ENCODE measurements at regions not wholly inside any gene's neighbourhood (a gene's known extent, or its start where the extent isn't known, plus 50 kb on each side); places are given as distances from the start of the nearest gene placed in this dataset.

DNA sequence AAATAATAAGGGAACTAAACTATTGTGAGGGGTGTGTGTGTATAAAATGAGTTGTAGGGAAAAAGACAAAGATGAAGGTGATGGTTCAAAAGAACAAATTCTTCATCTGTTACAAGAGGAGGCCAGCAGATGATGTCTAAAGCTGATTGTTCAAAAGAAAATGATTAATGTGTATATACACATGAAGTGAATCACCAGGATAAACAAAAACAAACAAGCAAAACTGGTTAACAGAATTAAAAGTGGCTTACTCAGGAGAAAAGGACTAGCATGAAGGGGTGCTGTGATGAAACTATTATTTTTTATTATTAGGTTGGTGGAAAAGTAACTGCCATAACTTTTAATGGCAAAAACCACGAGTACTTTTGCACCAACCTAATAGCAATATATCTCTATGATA is 348.4 kb downstream of the BCL11B start:
- H3K36me3 ChIP-seq (ENCODE audit: control insufficient read depth in 2 of 2, insufficient read depth in 2 of 2, low read length in 2 of 2), result no peaks in the 10 kb centered on the region
- H3K4me3 ChIP-seq (ENCODE audit: low read length in 2 of 2), result no peak overlapping the region
- no peaks in the 10 kb centered on the region for H3K4me1 ChIP-seq (ENCODE audit: control insufficient read depth in 2 of 2, insufficient read depth in 2 of 2, low read length in 2 of 2)
- H3K27me3 ChIP-seq (ENCODE audit: control insufficient read depth in 2 of 2, insufficient read depth in 2 of 2, low read length in 2 of 2), result peaks cover 0 to 3% of the 10 kb centered on the region in 2 donors
- no peak overlapping the region for H3K9ac ChIP-seq (ENCODE audit: low read depth in 1 of 2, low read length in 2 of 2)
- H3K27ac ChIP-seq (ENCODE audit: low read depth in 2 of 2, low read length in 2 of 2), result no peak overlapping the region
- no peaks in the 10 kb centered on the region for H3K9me3 ChIP-seq (ENCODE audit: control insufficient read depth in 2 of 2, low read length in 2 of 2)

DNA sequence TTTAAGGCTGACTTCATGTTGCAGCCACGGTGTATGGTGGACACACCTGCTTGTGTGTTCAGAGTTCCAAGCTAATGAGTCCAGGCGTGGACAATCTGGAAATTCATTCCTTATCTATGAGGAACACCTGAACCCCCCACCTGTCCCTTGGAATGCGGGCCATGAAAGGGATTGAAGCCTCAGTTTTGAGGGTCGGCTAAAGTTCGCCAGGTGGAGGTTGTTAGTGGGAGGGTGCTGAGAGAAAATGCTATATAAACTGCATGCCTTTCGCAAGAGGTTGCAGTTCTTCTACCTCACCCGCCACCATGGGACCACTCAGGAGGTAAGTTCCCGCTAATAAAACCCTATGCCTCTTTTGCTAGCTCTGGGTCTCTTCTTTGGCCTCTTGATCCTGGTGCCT is 348.0 kb downstream of the BCL11B start:
- H3K9me3 ChIP-seq (ENCODE audit: control insufficient read depth in 2 of 2, low read length in 2 of 2), result no peaks in the 10 kb centered on the region
- H3K36me3 ChIP-seq (ENCODE audit: control insufficient read depth in 2 of 2, insufficient read depth in 2 of 2, low read length in 2 of 2), result no peaks in the 10 kb centered on the region
- no peak overlapping the region for H3K4me3 ChIP-seq (ENCODE audit: low read length in 2 of 2)
- no peak overlapping the region for H3K27ac ChIP-seq (ENCODE audit: low read depth in 2 of 2, low read length in 2 of 2)
- H3K4me1 ChIP-seq (ENCODE audit: control insufficient read depth in 2 of 2, insufficient read depth in 2 of 2, low read length in 2 of 2), result no peaks in the 10 kb centered on the region
- H3K9ac ChIP-seq (ENCODE audit: low read depth in 1 of 2, low read length in 2 of 2), result no peak overlapping the region
- H3K27me3 ChIP-seq (ENCODE audit: control insufficient read depth in 2 of 2, insufficient read depth in 2 of 2, low read length in 2 of 2), result peaks cover 0 to 3% of the 10 kb centered on the region in 2 donors

DNA sequence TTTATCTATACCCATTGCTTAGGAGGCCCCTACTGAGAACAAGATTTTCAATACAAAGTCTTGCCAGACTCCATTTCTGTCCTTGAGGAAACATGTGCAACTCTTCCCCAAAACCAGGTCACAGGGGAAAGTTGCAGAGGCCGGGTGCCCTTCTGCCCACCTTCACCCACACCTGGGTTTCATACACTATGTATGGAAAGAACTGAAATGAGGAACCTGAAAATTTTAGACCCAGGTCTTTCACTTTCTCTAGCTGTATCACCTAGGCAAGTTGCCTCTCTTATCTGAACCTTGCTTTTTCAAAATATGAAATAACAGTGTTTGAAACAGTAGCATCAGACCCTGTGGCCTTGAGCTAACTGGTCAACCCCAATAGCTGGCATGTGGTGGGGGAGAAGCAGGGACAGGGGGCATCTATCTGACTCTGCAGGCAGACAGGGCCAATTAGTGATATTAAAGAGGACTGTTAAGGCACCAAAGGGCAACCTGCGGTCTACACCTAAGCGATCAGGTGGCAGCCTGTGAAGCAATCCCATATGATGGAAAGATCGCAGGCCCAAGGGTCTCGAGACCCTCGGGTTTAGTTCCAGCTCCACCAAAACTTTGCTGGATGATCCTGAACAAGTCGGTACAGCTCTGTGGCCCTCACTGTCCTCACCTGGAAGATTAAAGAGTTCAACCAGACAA is 346.5 kb downstream of the BCL11B start:
- Histone ChIP-seq H3K36me3 (ENCODE audit: control insufficient read depth in 2 of 2, insufficient read depth in 2 of 2, low read length in 2 of 2) (no peaks in the 10 kb centered on the region), H3K4me1 (ENCODE audit: control insufficient read depth in 2 of 2, insufficient read depth in 2 of 2, low read length in 2 of 2) (no peaks in the 10 kb centered on the region), H3K27ac (ENCODE audit: low read depth in 2 of 2, low read length in 2 of 2) (no peak overlapping the region), H3K4me3 (ENCODE audit: low read length in 2 of 2) (no peak overlapping the region), H3K27me3 (ENCODE audit: control insufficient read depth in 2 of 2, insufficient read depth in 2 of 2, low read length in 2 of 2) (no peaks in the 10 kb centered on the region), H3K9ac (ENCODE audit: low read depth in 1 of 2, low read length in 2 of 2) (no peak overlapping the region), H3K9me3 (ENCODE audit: control insufficient read depth in 2 of 2, low read length in 2 of 2) (no peaks in the 10 kb centered on the region)

DNA sequence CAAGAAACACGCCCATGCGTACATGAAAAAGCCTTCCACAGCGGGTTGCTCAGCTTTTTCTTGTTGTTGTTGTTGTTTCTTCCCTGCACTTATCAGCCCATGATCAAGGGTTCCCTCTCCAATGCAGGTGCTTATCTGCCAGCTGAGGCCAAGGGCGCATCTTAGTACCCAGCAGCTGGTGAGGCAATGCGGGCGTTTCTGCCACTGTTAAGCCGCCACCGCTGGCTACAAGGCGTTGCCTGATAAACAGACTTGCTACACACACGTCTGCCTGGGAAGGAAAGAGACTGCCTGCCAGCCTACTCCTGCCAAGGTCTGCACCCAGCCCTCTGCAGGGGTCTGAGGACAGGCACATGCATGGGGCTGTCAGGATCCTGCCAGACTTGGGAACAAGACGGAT is 345.9 kb downstream of the BCL11B start:
- Histone ChIP-seq H3K4me1 (ENCODE audit: control insufficient read depth in 2 of 2, insufficient read depth in 2 of 2, low read length in 2 of 2) (no peaks in the 10 kb centered on the region), H3K27ac (ENCODE audit: low read depth in 2 of 2, low read length in 2 of 2) (no peak overlapping the region), H3K27me3 (ENCODE audit: control insufficient read depth in 2 of 2, insufficient read depth in 2 of 2, low read length in 2 of 2) (no peaks in the 10 kb centered on the region), H3K9me3 (ENCODE audit: control insufficient read depth in 2 of 2, low read length in 2 of 2) (no peaks in the 10 kb centered on the region), H3K36me3 (ENCODE audit: control insufficient read depth in 2 of 2, insufficient read depth in 2 of 2, low read length in 2 of 2) (no peaks in the 10 kb centered on the region), H3K4me3 (ENCODE audit: low read length in 2 of 2) (no peak overlapping the region), H3K9ac (ENCODE audit: low read depth in 1 of 2, low read length in 2 of 2) (no peak overlapping the region)

DNA sequence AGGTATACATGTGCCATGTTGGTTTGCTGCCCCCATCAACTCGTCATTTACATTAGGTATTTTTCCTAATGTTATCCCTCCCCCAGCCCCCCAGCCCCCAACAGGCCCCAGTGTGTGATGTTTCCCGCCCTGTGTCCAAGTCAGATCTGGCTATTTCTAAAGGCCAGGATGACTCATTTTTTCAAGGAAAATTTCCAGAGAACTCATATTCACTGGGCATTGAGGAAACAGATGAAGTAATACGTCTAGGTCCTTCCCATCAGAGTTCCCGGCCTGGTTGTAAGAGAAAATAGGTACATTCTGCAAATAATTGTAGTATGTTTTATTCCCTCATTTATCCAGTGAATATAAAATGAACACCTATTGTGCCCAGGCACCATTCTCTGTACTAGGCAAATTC is 345.2 kb downstream of the BCL11B start:
- Histone ChIP-seq H3K4me3 (ENCODE audit: low read length in 2 of 2) (no peak overlapping the region), H3K9ac (ENCODE audit: low read depth in 1 of 2, low read length in 2 of 2) (no peak overlapping the region), H3K36me3 (ENCODE audit: control insufficient read depth in 2 of 2, insufficient read depth in 2 of 2, low read length in 2 of 2) (no peaks in the 10 kb centered on the region), H3K4me1 (ENCODE audit: control insufficient read depth in 2 of 2, insufficient read depth in 2 of 2, low read length in 2 of 2) (no peaks in the 10 kb centered on the region), H3K9me3 (ENCODE audit: control insufficient read depth in 2 of 2, low read length in 2 of 2) (no peaks in the 10 kb centered on the region), H3K27me3 (ENCODE audit: control insufficient read depth in 2 of 2, insufficient read depth in 2 of 2, low read length in 2 of 2) (no peaks in the 10 kb centered on the region), H3K27ac (ENCODE audit: low read depth in 2 of 2, low read length in 2 of 2) (no peak overlapping the region)

DNA sequence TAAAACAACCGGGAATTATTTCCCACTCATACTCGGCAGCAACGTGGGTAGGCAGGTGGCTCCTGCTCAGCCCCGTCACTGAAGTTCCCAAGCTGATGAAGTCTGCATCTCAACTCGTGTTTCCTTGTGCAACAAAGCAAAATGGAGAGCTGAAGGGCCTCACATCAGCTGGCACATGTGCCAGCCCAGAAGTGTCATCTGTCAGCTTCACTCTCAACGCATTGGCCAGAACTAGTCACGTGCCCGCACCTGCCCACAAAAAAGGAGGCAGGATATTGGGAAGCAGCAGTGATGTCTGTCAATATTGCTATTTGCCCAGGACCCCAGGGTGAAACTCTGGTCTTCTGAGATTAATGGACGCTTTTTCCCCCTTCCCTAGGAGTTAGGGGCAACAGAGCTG is 344.0 kb downstream of the BCL11B start:
- H3K27me3 ChIP-seq (ENCODE audit: control insufficient read depth in 2 of 2, insufficient read depth in 2 of 2, low read length in 2 of 2), result no peaks in the 10 kb centered on the region
- no peaks in the 10 kb centered on the region for H3K9me3 ChIP-seq (ENCODE audit: control insufficient read depth in 2 of 2, low read length in 2 of 2)
- no peak overlapping the region for H3K4me3 ChIP-seq (ENCODE audit: low read length in 2 of 2)

DNA sequence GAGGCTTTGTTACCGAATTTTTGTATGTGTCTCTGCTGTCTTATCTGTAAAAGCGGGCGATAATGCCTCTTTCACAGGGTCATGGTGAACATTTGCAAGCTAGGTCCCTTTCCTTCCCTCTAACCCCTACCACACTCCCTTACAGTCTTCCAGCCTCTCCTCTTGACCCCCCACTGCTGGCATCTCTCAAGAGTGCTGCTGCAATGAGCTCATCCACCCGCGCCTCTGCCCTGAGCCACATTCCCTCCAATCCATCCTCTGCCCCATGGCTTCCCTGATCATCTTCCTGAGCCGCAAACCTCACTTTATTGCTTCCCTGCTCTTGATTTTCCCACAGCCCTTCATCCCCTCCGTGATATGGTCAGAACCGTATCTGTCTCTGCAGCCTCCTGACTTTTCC is 343.6 kb downstream of the BCL11B start:
- Histone ChIP-seq H3K27me3 (ENCODE audit: control insufficient read depth in 2 of 2, insufficient read depth in 2 of 2, low read length in 2 of 2) (no peaks in the 10 kb centered on the region), H3K9me3 (ENCODE audit: control insufficient read depth in 2 of 2, low read length in 2 of 2) (no peaks in the 10 kb centered on the region), H3K36me3 (ENCODE audit: control insufficient read depth in 2 of 2, insufficient read depth in 2 of 2, low read length in 2 of 2) (no peaks in the 10 kb centered on the region), H3K9ac (ENCODE audit: low read depth in 1 of 2, low read length in 2 of 2) (no peak overlapping the region), H3K27ac (ENCODE audit: low read depth in 2 of 2, low read length in 2 of 2) (no peak overlapping the region), H3K4me3 (ENCODE audit: low read length in 2 of 2) (no peak overlapping the region), H3K4me1 (ENCODE audit: control insufficient read depth in 2 of 2, insufficient read depth in 2 of 2, low read length in 2 of 2) (no peaks in the 10 kb centered on the region)

More for the DNA sequence above, 344.0 kb downstream of the BCL11B start:
- H3K9ac ChIP-seq (ENCODE audit: low read depth in 1 of 2, low read length in 2 of 2), result no peak overlapping the region
- no peaks in the 10 kb centered on the region for H3K36me3 ChIP-seq (ENCODE audit: control insufficient read depth in 2 of 2, insufficient read depth in 2 of 2, low read length in 2 of 2)
- no peak overlapping the region for H3K27ac ChIP-seq (ENCODE audit: low read depth in 2 of 2, low read length in 2 of 2)
- no peaks in the 10 kb centered on the region for H3K4me1 ChIP-seq (ENCODE audit: control insufficient read depth in 2 of 2, insufficient read depth in 2 of 2, low read length in 2 of 2)

DNA sequence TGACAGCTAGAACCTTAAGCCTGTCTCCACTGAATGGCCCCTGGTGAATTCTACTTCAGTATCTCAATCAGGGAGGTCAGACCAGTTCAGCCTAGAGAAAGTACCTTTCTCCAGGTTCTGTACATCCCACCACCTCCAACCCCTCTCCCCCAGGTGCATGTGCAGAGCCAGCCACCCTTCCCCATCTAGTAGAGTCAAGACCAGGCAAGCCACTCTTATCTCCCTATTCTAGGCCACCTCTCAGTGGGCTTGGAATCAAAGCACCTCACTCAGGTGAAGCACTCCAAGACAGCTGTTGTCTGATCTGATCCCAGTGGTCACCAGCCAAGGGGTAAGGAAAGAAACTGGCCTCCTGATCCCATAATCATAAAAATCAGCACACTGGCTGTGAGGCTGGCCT is 340.9 kb downstream of the BCL11B start:
- Histone ChIP-seq H3K4me1 (ENCODE audit: control insufficient read depth in 2 of 2, insufficient read depth in 2 of 2, low read length in 2 of 2) (no peaks in the 10 kb centered on the region), H3K36me3 (ENCODE audit: control insufficient read depth in 2 of 2, insufficient read depth in 2 of 2, low read length in 2 of 2) (no peaks in the 10 kb centered on the region), H3K27ac (ENCODE audit: low read depth in 2 of 2, low read length in 2 of 2) (no peak overlapping the region)

DNA sequence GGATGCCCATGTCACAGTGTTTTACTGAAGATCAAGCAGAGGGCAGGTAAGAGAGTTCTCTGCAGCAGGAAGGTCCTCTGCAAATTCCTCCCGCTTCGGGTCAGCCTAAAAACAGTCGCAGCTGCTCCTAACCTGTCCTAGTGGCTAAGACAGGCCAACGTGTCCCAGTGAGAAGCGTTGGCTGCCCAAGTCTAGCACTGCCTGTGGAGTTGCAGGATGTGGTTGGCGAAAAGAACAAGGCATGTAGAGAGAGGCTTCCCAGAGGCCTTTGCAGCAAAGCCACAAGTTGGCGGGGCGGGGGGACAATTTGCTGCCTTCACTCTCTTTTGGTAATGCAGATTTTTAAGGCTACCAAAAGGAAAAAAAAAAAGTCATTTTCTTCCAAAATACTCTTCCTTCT is 340.1 kb downstream of the BCL11B start:
- H3K9me3 ChIP-seq (ENCODE audit: control insufficient read depth in 2 of 2, low read length in 2 of 2), result no peaks in the 10 kb centered on the region
- H3K4me1 ChIP-seq (ENCODE audit: control insufficient read depth in 2 of 2, insufficient read depth in 2 of 2, low read length in 2 of 2), result no peaks in the 10 kb centered on the region
- no peaks in the 10 kb centered on the region for H3K36me3 ChIP-seq (ENCODE audit: control insufficient read depth in 2 of 2, insufficient read depth in 2 of 2, low read length in 2 of 2)
- H3K4me3 ChIP-seq (ENCODE audit: low read length in 2 of 2), result no peak overlapping the region
- no peak overlapping the region for H3K9ac ChIP-seq (ENCODE audit: low read depth in 1 of 2, low read length in 2 of 2)
- H3K27ac ChIP-seq (ENCODE audit: low read depth in 2 of 2, low read length in 2 of 2), result no peak overlapping the region
- no peaks in the 10 kb centered on the region for H3K27me3 ChIP-seq (ENCODE audit: control insufficient read depth in 2 of 2, insufficient read depth in 2 of 2, low read length in 2 of 2)

More for the DNA sequence above, 340.9 kb downstream of the BCL11B start:
- Histone ChIP-seq H3K9me3 (ENCODE audit: control insufficient read depth in 2 of 2, low read length in 2 of 2) (no peaks in the 10 kb centered on the region), H3K27me3 (ENCODE audit: control insufficient read depth in 2 of 2, insufficient read depth in 2 of 2, low read length in 2 of 2) (no peaks in the 10 kb centered on the region), H3K4me3 (ENCODE audit: low read length in 2 of 2) (no peak overlapping the region), H3K9ac (ENCODE audit: low read depth in 1 of 2, low read length in 2 of 2) (no peak overlapping the region)

DNA sequence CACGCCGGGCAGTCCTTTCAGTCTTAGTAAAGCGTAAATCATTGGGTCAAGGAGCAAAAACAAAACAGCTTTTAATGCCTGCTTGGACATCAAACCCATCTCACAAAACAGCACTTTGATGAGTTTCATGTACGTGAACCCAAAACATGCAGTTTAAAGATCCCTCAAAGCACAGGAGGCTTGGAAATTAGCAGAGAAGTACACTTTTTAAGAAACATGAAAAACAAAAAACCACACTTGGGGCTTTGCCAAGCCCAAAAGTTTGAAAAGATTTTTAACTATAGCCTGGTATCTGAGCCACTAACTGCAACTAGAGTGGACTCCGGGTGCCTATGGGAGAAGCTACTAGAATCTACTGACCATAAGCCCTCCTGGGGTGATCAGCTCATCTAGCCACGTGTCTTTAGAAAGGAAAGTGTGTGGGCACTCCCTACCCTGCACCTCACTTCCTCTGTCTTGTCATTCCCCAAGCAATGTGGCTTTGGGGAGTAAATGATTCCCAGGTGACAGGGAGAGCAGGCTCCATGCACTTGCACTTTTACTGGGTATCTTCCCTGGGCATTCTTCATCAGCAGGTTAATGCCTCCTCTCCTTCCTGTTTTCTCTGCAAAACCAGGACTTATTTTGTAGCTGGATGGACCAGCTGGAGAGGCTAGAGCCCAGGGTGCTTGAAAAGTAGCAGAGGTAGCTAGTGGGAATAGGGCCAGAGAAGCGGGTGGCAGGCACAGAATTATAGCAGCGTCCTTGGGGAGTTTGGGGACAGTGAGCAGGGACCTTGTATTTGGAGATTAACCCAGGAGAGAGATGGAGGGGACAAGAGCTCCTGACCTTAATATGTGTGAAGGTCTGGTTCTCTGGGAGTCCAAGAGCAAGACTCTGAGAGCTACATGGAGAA is 339.3 kb downstream of the BCL11B start:
- H3K27me3 ChIP-seq (ENCODE audit: control insufficient read depth in 2 of 2, insufficient read depth in 2 of 2, low read length in 2 of 2), result no peaks in the 10 kb centered on the region
- no peaks in the 10 kb centered on the region for H3K36me3 ChIP-seq (ENCODE audit: control insufficient read depth in 2 of 2, insufficient read depth in 2 of 2, low read length in 2 of 2)
- no peaks in the 10 kb centered on the region for H3K4me1 ChIP-seq (ENCODE audit: control insufficient read depth in 2 of 2, insufficient read depth in 2 of 2, low read length in 2 of 2)
- no peaks in the 10 kb centered on the region for H3K9me3 ChIP-seq (ENCODE audit: control insufficient read depth in 2 of 2, low read length in 2 of 2)
- H3K9ac ChIP-seq (ENCODE audit: low read depth in 1 of 2, low read length in 2 of 2), result no peak overlapping the region
- no peak overlapping the region for H3K27ac ChIP-seq (ENCODE audit: low read depth in 2 of 2, low read length in 2 of 2)
- no peak overlapping the region for H3K4me3 ChIP-seq (ENCODE audit: low read length in 2 of 2)

Measured in mucosa of rectum (tissue), 2 donors.